GM21367 (cell line): ENCODE measurements at regions not wholly inside any gene's neighbourhood (a gene's known extent, or its start where the extent isn't known, plus 50 kb on each side); places are given as distances from the start of the nearest gene placed in this dataset.

Source experiments
- ATAC-seq: cut with Tn5 transposase; IDR thresholded peaks from one replicate; pipeline ENCODE4 v1.9.1; 2021; ENCODE audit not compliant: unreplicated experiment

GRCh38 chr13:70203661-70204229 is 95.5 kb upstream of the KLHL1 start:
- no peak for ATAC-seq

- ATAC-seq: no peak
Observed at GRCh38 chr13:70191034-70191433, 82.8 kb upstream of the KLHL1 start.

- ATAC-seq: no peak
Observed at GRCh38 chr13:70189981-70190380, 81.7 kb upstream of the KLHL1 start.

GRCh38 chr13:70188567-70188966 is 80.3 kb upstream of the KLHL1 start:
- ATAC-seq: no peak

- ATAC-seq: no peak
Observed at GRCh38 chr13:70183041-70183440, 74.8 kb upstream of the KLHL1 start.
